ENCODE measurements at regions not wholly inside any gene's neighbourhood (a gene's known extent, or its start where the extent isn't known, plus 50 kb on each side); places are given as distances from the start of the nearest gene placed in this dataset.

- ChIA-PET POLR2A (ENCODE audit: low non-redundant PET) (no interaction called here), CTCF (no interaction called here)
- Histone ChIP-seq H3K27me3 (replicated peaks; ENCODE audit: insufficient read depth, low read depth, low read length, poor library complexity) (no peaks in the 10 kb centered on the region), H3K9me3 (ENCODE audit: low read depth, low read length, poor library complexity, severe bottlenecking) (no peaks in the 10 kb centered on the region), H3K36me3 (ENCODE audit: insufficient read depth, low read length, poor library complexity, severe bottlenecking) (no peaks in the 10 kb centered on the region), H3K4me3 (ENCODE audit: low read depth, low read length, poor library complexity, severe bottlenecking) (no peak overlapping the region), H3K4me1 (ENCODE audit: insufficient read depth, low read length, poor library complexity, severe bottlenecking) (no peaks in the 10 kb centered on the region), H3K27ac (ENCODE audit: low read depth, low read length, poor library complexity, severe bottlenecking) (no peak overlapping the region)
- no peak for TF ChIP-seq CTCF (conservative IDR thresholded peaks at IDR 0.05; ENCODE audit: low read depth, low read length)
- TF ChIP-seq EZH2 (IDR thresholded peaks at IDR 0.05; ENCODE audit: borderline replicate concordance, low read depth, low read length, poor library complexity, severe bottlenecking), result no peak
- DNase-seq (ENCODE audit: low spot score), result no peak
- no TSS peak for BruUV-seq (replicated peaks)
- intact Hi-C loops (cut with micrococcal nuclease; ENCODE audit: unreplicated experiment), result no loop called here
These were observed 553.7 kb downstream of the USP25 start for GRCh38 chr21:16283516-16283915.

- no peaks in the 10 kb centered on the region for H3K36me3 ChIP-seq (ENCODE audit: insufficient read depth, low read length, poor library complexity, severe bottlenecking)
- no peak overlapping the region for H3K27ac ChIP-seq (ENCODE audit: low read depth, low read length, poor library complexity, severe bottlenecking)
- no peak overlapping the region for H3K4me3 ChIP-seq (ENCODE audit: low read depth, low read length, poor library complexity, severe bottlenecking)
- intact Hi-C loops (cut with micrococcal nuclease; ENCODE audit: unreplicated experiment), result no loop called here
- TF ChIP-seq EZH2 (IDR thresholded peaks at IDR 0.05; ENCODE audit: borderline replicate concordance, low read depth, low read length, poor library complexity, severe bottlenecking) (no peak), CTCF (conservative IDR thresholded peaks at IDR 0.05; ENCODE audit: low read depth, low read length) (no peak)
- DNase-seq (ENCODE audit: low spot score), result no peak
- H3K27me3 ChIP-seq (replicated peaks; ENCODE audit: insufficient read depth, low read depth, low read length, poor library complexity), result no peaks in the 10 kb centered on the region
- H3K9me3 ChIP-seq (ENCODE audit: low read depth, low read length, poor library complexity, severe bottlenecking), result no peaks in the 10 kb centered on the region
- no TSS peak for BruUV-seq (replicated peaks)
- no peaks in the 10 kb centered on the region for H3K4me1 ChIP-seq (ENCODE audit: insufficient read depth, low read length, poor library complexity, severe bottlenecking)
- ChIA-PET CTCF (no interaction called here), POLR2A (ENCODE audit: low non-redundant PET) (no interaction called here)
These were observed 555.9 kb downstream of the USP25 start for GRCh38 chr21:16285605-16286126.

- no peaks in the 10 kb centered on the region for H3K9me3 ChIP-seq (ENCODE audit: low read depth, low read length, poor library complexity, severe bottlenecking)
- no peak for TF ChIP-seq CTCF (conservative IDR thresholded peaks at IDR 0.05; ENCODE audit: low read depth, low read length)
- no peak for TF ChIP-seq EZH2 (IDR thresholded peaks at IDR 0.05; ENCODE audit: borderline replicate concordance, low read depth, low read length, poor library complexity, severe bottlenecking)
- no peaks in the 10 kb centered on the region for H3K27me3 ChIP-seq (replicated peaks; ENCODE audit: insufficient read depth, low read depth, low read length, poor library complexity)
- H3K27ac ChIP-seq (ENCODE audit: low read depth, low read length, poor library complexity, severe bottlenecking), result no peak overlapping the region
- intact Hi-C loops (cut with micrococcal nuclease; ENCODE audit: unreplicated experiment), result no loop called here
- no TSS peak for BruUV-seq (replicated peaks)
- no peaks in the 10 kb centered on the region for H3K4me1 ChIP-seq (ENCODE audit: insufficient read depth, low read length, poor library complexity, severe bottlenecking)
- DNase-seq (ENCODE audit: low spot score), result no peak
- POLR2A ChIA-PET (ENCODE audit: low non-redundant PET), result no interaction called here
- no peak overlapping the region for H3K4me3 ChIP-seq (ENCODE audit: low read depth, low read length, poor library complexity, severe bottlenecking)
- CTCF ChIA-PET, result no interaction called here
- H3K36me3 ChIP-seq (ENCODE audit: insufficient read depth, low read length, poor library complexity, severe bottlenecking), result no peaks in the 10 kb centered on the region
These were observed 557.3 kb downstream of the USP25 start for GRCh38 chr21:16287046-16287445.

All from A673 (cell line).